Aorta (tissue), 5 donors: ENCODE measurements at regions not wholly inside any gene's neighbourhood (a gene's known extent, or its start where the extent isn't known, plus 50 kb on each side); places are given as distances from the start of the nearest gene placed in this dataset.
"Not testable (repeated sequence)": the region's sequence is repeated elsewhere in the genome, so short reads cannot be mapped to it uniquely, and the experiment has no call there.

ENCODE experiments used
- ATAC-seq: fragments of 200-7000 bp; cut with Tn5 transposase; one replicate; pipeline ENCODE4 v1.9.1; 2022; ENCODE audit warnings: moderate library complexity; ENCODE audit not compliant: low FRiP score
- DNase-seq, 2 donors: peaks; one replicate each; pipeline ENCODE4 v3.0.0-alpha.2; 2020
- H3K27ac ChIP-seq, 2 donors: one replicate each; pipeline ENCODE4 v1.5.1; 2013; ENCODE audit warnings: low read length in 2 of 2, mild to moderate bottlenecking in 2 of 2, moderate library complexity in 2 of 2, control low read depth in 1 of 2, inconsistent platforms in 1 of 2, low read depth in 1 of 2
- H3K27me3 ChIP-seq, 2 donors: one replicate each; pipeline ENCODE4 v1.6.1; 2013; ENCODE audit warnings: control low read depth in 1 of 2, low read length in 1 of 2, mild to moderate bottlenecking in 1 of 2, moderate library complexity in 1 of 2; ENCODE audit not compliant: insufficient read depth in 2 of 2, control insufficient read depth in 1 of 2
- H3K36me3 ChIP-seq, 2 donors: one replicate each; pipeline ENCODE4 v1.6.1; 2013; ENCODE audit warnings: control low read depth in 1 of 2, low read length in 1 of 2, mild to moderate bottlenecking in 1 of 2; ENCODE audit not compliant: insufficient read depth in 2 of 2, control insufficient read depth in 1 of 2
- H3K4me1 ChIP-seq, 2 donors: one replicate each; pipeline ENCODE4 v1.6.1; 2013; ENCODE audit warnings: low read length in 2 of 2, control low read depth in 1 of 2, mild to moderate bottlenecking in 1 of 2, moderate library complexity in 1 of 2; ENCODE audit not compliant: insufficient read depth in 2 of 2, control insufficient read depth in 1 of 2
- H3K4me3 ChIP-seq, 2 donors: one replicate each; pipeline ENCODE4 v1.5.1; 2013; ENCODE audit warnings: low read length in 2 of 2, control low read depth in 1 of 2, mild to moderate bottlenecking in 1 of 2
- H3K9me3 ChIP-seq: one replicate; pipeline ENCODE4 v1.6.1; 2013; ENCODE audit warnings: mild to moderate bottlenecking, low read length; ENCODE audit not compliant: control insufficient read depth
- WGBS, 2 donors: extraction: QIAGEN DNeasy Blood & Tissue Kit; methylation state at CpG; one replicate each; pipeline ENCODE4 v1.1.7; 2013; 5-methylcytosine and 5-hydroxymethylcytosine counted together
- intact Hi-C, 2 donors: fragments of 100-400 bp; cut with DNase I; formaldehyde crosslinking; loops; one replicate each; pipeline versions ENCODE4 v1.14.2 to v1.15.0; 2022
- donor health status: healthy with polysubstance abuse.
- donor health status: Bipolar disorder and iron deficiency.
- donor health status: DM: no; HTN: no; CAD: no.
- donor health status: DM: no; HTN: no; CAD: no.
- donor health status: DM: yes; HTN: yes; CAD: no.

GRCh38 chr11:38640854-38641253 is 2042.8 kb upstream of the RAG2 start:
- DNase-seq (no peak), ATAC-seq (no peak)
- H3K27ac ChIP-seq, result no peak overlapping the region
- H3K4me1 ChIP-seq, result no peaks in the 10 kb centered on the region
- WGBS, 2 donors, result 33 to 43% methylated on average over 1 of the region's 1 CpG
- no peaks in the 10 kb centered on the region for H3K36me3 ChIP-seq
- intact Hi-C loops, result no loop called here
- H3K9me3 ChIP-seq, result no peaks in the 10 kb centered on the region
- no peak overlapping the region for H3K4me3 ChIP-seq
- H3K27me3 ChIP-seq, result no peaks in the 10 kb centered on the region

GRCh38 chr11:38612701-38613100 is 2014.7 kb upstream of the RAG2 start:
- Histone ChIP-seq H3K4me1 (no peaks in the 10 kb centered on the region), H3K27ac (no peak overlapping the region), H3K9me3 (no peaks in the 10 kb centered on the region), H3K36me3 (no peaks in the 10 kb centered on the region), H3K27me3 (no peaks in the 10 kb centered on the region), H3K4me3 (no peak overlapping the region)
- intact Hi-C loops, result no loop called here
- DNase-seq, result no peak
- no peak for ATAC-seq

- H3K4me1 ChIP-seq, H3K9me3 ChIP-seq, intact Hi-C loops, DNase-seq, H3K4me3 ChIP-seq, H3K36me3 ChIP-seq, ATAC-seq, H3K27ac ChIP-seq, H3K27me3 ChIP-seq: not testable (repeated sequence)
- 83 to 86% methylated on average over 2 of the region's 2 CpGs for WGBS, 2 donors
Measured at GRCh38 chr11:38601371-38601770, 2003.3 kb upstream of the RAG2 start.

- H3K27me3 ChIP-seq, result no peaks in the 10 kb centered on the region
- no peak overlapping the region for H3K4me3 ChIP-seq
- 37 to 38% methylated on average over 6 of the region's 6 CpGs for WGBS, 2 donors
- no peaks in the 10 kb centered on the region for H3K4me1 ChIP-seq
- ATAC-seq (no peak), DNase-seq (no peak)
- no peak overlapping the region for H3K27ac ChIP-seq
- no peaks in the 10 kb centered on the region for H3K36me3 ChIP-seq
- H3K9me3 ChIP-seq, result peaks cover 5% of the 10 kb centered on the region
- intact Hi-C loops, result no loop called here
Measured at GRCh38 chr11:38598418-38598817, 2000.4 kb upstream of the RAG2 start.

- intact Hi-C loops, H3K27me3 ChIP-seq, H3K27ac ChIP-seq, DNase-seq, H3K36me3 ChIP-seq, H3K4me3 ChIP-seq, H3K4me1 ChIP-seq, ATAC-seq, H3K9me3 ChIP-seq: not testable (repeated sequence)
- WGBS, 2 donors, result 95 to 97% methylated on average over 13 of the region's 13 CpGs
Measured at GRCh38 chr11:38595359-38596016, 1997.5 kb upstream of the RAG2 start.

GRCh38 chr11:38594895-38595294 is 1996.9 kb upstream of the RAG2 start:
- Histone ChIP-seq H3K27ac (no peak overlapping the region), H3K4me1 (no peaks in the 10 kb centered on the region), H3K27me3 (no peaks in the 10 kb centered on the region), H3K4me3 (no peak overlapping the region), H3K9me3 (no peaks in the 10 kb centered on the region), H3K36me3 (no peaks in the 10 kb centered on the region)
- 88 to 94% methylated on average over 3 of the region's 3 CpGs for WGBS, 2 donors
- ATAC-seq (no peak), DNase-seq (no peak)
- intact Hi-C loops, result no loop called here

- Histone ChIP-seq H3K36me3 (no peaks in the 10 kb centered on the region), H3K4me1 (no peaks in the 10 kb centered on the region), H3K27ac (no peak overlapping the region), H3K9me3 (no peaks in the 10 kb centered on the region), H3K4me3 (no peak overlapping the region), H3K27me3 (no peaks in the 10 kb centered on the region)
- DNase-seq (no peak), ATAC-seq (no peak)
- 72 to 80% methylated on average over 1 of the region's 1 CpG for WGBS, 2 donors
- intact Hi-C loops, result no loop called here
Measured at GRCh38 chr11:38593649-38594048, 1995.6 kb upstream of the RAG2 start.

- no peaks in the 10 kb centered on the region for H3K36me3 ChIP-seq
- H3K4me3 ChIP-seq, result no peak overlapping the region
- peaks cover 2% of the 10 kb centered on the region for H3K9me3 ChIP-seq
- WGBS, 2 donors, result 47 to 55% methylated on average over 3 of the region's 3 CpGs
- H3K27ac ChIP-seq, result no peak overlapping the region
- DNase-seq (no peak), ATAC-seq (no peak)
- no peaks in the 10 kb centered on the region for H3K27me3 ChIP-seq
- intact Hi-C loops, result no loop called here
- no peaks in the 10 kb centered on the region for H3K4me1 ChIP-seq
Measured at GRCh38 chr11:38582756-38583155, 1984.7 kb upstream of the RAG2 start.

- Histone ChIP-seq H3K27me3 (no peaks in the 10 kb centered on the region), H3K27ac (no peak overlapping the region), H3K4me1 (no peaks in the 10 kb centered on the region), H3K4me3 (no peak overlapping the region), H3K36me3 (no peaks in the 10 kb centered on the region), H3K9me3 (peaks cover 3% of the 10 kb centered on the region)
- ATAC-seq (no peak), DNase-seq (no peak)
- intact Hi-C loops, result no loop called here
Measured at GRCh38 chr11:38582151-38582550, 1984.1 kb upstream of the RAG2 start.
